ENCODE measurements at regions not wholly inside any gene's neighbourhood (a gene's known extent, or its start where the extent isn't known, plus 50 kb on each side); places are given as distances from the start of the nearest gene placed in this dataset.

DNA sequence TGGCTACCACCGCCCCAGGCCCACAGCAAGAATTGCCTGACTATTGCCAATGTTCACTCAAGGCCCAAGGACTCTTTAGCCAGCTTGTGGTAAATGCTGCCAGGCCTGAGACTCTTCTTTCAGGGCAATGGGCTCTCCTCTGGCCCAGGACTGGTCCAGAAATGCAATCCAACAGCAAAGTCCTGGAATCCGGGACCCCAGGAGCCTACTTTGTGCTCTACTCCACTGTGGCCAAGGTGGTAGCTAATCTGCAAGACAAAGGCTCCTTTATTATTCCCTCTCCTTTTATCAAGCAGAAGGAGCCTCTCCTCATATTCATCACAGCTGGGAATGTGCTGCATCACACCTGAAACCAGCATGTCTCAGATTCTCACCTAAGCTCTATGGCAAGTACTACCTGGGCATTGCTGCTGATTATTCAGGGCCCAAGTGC, 107.6 kb upstream of the PRSS58 start:
- no peak for DNase-seq (ENCODE audit: low spot score)

DNA sequence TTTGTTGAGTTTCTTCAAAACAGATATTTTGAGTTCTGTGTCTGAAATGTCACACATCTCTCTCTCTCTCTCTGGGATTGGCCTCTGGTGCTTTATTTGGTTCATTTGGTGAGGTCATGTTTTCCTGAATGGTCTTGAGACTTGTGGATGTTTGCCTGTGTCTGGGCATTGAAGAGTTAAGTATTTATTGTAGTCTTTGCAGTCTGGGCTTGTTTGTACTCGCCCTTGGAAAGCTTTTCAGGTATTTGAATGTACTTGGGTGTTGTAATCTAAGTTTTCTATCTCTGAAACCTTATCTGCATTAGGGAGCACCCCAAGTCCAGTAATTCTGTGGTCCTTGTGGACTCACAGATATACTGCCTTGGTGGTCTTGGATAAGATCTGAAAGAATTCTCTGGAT, 106.7 kb upstream of the PRSS58 start:
- no peak for DNase-seq (ENCODE audit: low spot score)

DNA sequence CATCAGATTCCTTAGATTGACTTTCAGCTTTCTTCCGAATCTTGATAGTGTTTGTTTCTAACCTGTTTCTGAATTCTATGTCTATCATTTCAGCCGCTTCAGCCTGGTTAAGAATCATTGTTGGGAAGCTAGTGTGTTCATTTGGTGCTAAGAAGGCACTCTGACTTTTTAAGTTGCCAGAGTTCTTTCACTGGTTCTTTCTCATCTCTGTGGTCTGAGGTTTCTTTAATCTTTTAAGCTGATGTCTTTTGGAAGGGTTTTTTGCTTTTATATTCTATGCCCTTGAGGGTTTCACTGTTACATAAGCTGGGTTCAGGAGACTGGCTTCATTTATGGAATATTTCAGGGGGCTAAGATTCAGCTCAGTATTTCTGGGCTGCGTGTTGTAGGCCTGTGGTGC, 104.5 kb upstream of the PRSS58 start:
- no peak for DNase-seq (ENCODE audit: low spot score)

DNA sequence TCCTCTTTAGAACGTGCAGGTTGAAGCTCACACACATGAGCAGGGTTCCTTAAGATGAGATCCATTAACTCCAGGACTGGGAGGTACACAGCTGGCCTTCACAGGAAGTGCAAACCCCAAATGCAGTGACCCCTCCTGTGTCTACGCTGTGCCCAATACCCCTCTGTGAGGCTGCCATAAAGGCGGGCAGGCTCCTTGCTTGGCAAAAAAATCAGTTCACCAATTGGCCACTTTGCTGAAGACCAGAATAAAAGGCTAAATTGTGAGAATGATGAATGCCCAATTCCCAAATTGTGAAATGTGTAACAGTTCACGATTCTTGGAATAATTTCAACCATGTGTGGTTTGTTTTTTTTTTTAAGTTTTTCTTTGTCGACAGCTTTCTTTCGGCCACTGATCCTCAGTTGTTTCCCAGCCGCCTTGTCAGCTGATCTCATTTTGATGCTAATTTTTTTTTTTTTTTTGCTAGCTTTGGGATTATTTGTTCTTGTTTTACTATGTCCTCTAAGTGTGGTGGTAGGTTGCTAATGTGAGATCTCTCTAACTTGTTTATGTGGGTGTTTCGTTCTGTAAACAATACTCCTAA, 101.9 kb upstream of the PRSS58 start:
- no peak for DNase-seq (ENCODE audit: low spot score)

DNA sequence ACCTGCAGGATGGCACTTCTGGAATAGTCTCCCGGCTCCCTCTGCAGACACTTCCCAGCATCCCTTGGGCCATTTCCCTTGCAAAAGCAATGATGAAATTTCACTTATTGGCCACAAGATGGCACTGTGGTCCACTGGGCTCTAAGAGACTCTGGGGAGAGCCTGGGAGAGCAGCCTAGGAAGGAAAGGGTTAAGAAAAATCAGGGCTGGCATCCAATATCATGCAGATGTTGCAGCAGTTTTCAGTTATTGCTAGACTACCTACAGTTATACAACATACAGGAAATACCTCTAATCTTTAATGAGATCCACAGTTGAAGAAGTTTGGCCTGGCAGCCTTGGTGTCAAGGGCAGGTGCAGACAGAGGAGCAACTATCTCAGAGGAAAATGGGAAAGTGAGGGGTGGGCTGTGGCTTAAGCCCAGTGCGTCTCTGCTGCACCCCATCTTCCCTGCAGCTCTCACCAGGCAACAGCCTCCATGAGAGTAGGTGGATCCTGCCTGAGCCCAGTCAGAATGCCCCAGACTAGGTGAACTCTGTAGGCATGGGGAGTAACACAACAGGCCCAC, 100.2 kb upstream of the PRSS58 start:
- DNase-seq (ENCODE audit: low spot score), result peak; percentile 39

DNA sequence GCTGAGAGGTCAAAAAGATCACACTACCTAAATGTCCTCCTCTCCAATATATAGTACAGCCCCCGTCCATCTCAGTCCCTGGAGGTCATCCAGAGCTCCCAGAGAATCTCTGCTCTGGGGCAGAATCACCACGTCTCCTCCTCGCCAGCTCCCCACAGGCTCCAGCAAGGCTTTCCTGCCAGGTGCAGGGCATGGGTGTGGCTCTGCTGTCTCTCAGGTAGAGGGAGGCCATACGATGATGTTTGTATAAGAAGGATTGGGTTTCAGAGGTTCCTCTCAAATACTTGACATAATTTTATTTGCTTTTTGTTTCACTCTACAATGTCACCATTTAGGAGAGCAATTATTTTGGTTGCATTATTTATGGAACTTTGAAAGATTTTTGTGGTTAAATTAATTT, 98.3 kb upstream of the PRSS58 start:
- DNase-seq (ENCODE audit: low spot score), result no peak

DNA sequence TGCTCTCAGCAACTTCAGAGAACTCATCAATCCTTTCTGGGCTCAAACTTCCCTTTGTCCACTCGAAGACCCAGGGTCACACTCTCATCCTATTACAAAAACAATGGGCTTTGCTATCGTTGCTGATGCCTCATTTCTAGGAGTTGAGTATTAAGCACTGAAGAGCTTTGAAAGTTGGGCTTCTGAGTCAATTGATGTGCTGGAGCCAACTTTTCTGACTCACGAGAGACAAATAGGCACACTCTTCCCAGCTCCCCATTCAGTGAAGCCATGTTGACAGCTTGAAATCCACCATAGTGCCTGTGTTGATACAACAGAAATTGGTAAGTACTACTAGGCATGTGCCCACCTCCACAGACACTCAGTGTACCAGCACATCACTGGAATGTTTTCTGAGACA, 97.5 kb upstream of the PRSS58 start:
- DNase-seq (ENCODE audit: low spot score), result no peak

DNA sequence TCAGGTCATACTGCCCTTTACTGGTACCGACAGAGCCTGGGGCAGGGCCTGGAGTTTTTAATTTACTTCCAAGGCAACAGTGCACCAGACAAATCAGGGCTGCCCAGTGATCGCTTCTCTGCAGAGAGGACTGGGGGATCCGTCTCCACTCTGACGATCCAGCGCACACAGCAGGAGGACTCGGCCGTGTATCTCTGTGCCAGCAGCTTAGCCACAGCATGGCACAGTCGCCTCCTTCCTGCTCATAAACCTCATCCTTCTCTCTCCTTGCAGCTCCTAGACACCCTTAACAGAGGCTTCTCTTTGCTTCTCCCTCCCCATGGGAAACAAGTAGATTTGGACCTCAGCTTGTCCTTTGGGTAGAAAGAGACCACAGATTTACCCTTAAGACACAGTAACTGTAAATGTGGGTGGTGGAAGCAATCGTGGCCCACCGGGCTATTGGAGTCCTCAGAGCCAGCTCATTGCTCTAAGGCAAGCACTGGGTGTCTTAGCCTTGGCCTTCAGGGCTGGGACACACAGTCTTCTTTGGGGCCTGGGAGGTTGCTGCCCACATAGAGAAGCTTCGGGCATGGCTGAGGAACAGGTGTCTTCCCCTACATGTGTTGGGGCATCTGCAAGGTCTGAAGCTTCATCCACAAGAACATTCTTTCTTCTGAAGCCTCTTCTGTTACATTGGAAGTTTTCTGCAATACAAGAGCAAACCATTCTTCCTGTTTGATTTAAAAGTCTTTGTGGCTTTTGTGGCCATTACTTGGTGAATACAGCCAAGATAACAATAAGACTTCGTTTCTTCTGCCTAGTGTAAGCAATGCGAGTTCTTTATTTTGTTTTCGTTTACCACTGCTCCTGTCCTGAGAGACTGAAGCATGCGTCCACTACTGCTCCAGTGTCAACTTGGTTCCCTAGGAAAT, 95.5 kb upstream of the PRSS58 start:
- no peak for DNase-seq (ENCODE audit: low spot score)

DNA sequence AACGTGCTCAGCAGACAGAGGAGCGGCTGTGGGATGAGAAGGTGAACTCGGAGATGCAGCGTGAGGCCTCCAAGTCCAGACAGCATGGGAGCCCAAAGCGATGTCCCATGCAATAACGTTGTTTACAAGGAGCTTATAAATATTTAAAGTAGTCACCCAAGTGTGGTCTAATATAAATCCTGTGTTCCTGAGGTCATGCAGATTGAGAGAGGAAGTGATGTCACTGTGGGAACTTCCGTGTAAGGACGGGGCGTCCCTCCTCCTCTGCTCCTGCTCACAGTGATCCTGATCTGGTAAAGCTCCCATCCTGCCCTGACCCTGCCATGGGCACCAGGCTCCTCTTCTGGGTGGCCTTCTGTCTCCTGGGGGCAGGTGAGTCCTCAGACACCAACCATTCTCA, 94.7 kb upstream of the PRSS58 start:
- DNase-seq (ENCODE audit: low spot score), result no peak

DNA sequence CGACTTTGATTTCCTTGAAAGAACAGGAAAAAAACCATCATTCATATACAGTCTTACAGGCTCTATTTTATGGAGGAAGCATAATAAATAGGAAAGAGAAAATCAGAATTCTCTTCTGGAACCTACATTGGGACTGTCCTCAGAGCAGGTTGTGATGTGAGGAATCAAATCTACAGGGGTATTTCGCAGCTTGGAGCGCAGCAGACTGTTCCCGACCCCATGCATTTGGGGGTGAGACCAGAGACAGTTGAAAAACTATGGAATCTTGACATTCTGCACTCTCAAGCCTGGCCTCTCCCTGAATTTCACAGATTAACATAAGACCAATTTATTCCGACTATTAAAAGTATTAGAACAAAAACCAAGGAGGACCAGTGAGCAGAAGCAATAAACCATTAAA, 93.3 kb upstream of the PRSS58 start:
- no peak for DNase-seq (ENCODE audit: low spot score)

DNA sequence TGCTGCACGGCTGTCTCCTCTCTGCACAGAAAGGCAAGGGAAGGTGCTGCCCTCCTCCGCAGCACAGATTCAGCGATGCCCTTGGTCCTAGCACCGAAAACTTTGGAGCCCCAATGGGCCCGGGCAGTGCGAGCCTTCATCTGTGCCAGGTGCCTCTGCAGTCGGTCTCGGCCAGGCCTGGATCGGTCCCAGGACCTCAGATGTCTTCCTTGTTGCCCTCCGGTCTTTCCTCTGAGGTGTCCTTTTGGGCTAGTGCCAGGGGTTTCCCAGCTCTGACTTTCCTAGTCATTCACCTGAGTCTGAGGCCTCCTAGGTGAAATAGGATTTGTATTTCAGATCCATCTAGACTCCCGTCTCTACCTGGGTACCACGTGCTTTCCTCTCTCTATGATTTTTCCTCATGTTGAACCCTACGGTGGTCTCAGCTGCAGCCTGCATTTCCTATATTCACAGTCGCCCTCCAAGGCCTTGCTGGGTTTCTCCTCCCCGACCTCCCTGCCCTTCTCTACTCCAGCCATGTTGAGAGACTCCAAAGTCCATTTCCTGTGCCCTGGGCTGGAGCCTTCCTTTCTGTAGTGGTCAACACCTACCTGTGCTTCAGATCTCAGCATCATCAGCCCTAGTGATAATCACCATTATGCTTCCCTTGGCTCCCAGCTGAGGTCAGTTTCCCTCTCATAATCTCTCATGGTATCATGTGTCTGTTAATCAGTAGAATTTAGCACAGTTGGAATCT, 92.0 kb upstream of the PRSS58 start:
- no peak for DNase-seq (ENCODE audit: low spot score)

DNA sequence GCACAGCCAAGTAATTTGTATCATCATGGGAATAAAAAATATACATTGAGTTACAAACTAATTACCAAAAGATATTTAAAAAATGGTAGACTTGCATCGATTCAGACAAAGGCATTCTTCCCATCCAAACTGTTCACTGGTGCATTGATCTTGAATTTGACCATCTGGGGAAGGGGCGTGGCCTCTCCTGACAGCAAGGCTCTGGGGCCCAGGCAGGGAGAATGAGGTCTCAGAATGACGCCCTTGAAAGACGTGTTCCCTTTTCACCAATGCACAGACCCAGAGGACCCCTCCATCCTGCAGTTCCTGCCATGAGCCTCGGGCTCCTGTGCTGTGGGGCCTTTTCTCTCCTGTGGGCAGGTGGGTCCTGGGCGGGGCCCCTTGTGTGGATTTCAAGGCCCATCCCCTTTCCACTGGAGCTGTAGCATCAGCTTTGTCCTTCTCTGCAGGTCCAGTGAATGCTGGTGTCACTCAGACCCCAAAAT, 91.1 kb upstream of the PRSS58 start:
- no peak for DNase-seq (ENCODE audit: low spot score)

DNA sequence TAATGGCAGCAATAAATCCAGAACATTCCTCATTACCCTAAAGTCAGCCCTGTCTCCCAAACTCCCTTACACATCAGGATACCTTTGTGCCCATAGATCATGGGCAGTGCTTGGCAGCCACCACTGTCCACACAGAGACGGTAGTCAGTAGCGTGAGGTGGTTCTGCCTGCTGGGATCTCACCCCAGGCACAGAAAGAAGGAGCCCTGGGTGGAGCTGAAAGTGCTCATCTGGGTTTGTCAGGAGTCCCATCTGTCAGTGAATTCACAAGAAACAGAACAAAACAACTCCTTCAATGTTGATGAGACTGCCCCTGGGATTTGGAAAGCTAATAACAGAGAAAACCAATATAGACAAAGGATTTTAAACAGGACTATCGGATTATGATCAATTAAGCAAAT, 90.2 kb upstream of the PRSS58 start:
- DNase-seq (ENCODE audit: low spot score), result no peak

DNA sequence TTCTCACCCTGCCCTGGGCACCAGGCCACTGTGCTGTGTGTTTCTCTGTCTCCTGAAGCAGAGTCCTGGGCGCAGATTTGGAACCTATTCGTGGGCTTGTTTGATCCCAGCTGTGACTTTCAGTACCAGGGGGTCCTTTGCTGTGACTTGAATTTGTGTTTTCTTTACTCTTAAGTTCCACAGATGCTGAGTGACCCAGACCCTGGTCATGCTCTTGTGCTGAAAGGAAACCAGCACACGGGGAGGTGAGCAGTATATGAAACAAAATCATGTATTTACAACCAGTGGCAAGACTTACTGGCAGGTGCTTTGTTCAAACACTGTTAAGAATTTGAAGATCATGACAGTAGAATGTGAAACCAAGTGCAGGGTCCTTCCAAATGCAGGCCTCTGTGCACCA, 89.2 kb upstream of the PRSS58 start:
- DNase-seq (ENCODE audit: low spot score), result no peak

DNA sequence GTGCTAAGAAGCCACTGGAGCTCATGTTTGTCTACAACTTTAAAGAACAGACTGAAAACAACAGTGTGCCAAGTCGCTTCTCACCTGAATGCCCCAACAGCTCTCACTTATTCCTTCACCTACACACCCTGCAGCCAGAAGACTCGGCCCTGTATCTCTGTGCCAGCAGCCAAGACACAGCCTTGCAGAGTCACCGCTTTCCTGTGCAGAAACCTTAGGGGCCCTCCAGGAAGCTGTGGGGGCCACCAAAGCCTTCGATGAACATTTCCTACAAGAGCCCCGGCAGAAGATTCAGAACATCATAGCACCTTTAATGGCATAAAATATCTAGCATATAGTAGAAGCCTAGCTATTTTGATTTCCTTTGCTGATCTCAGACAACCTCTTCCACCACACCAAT, 88.0 kb upstream of the PRSS58 start:
- peak; percentile 41 for DNase-seq (ENCODE audit: low spot score)

DNA sequence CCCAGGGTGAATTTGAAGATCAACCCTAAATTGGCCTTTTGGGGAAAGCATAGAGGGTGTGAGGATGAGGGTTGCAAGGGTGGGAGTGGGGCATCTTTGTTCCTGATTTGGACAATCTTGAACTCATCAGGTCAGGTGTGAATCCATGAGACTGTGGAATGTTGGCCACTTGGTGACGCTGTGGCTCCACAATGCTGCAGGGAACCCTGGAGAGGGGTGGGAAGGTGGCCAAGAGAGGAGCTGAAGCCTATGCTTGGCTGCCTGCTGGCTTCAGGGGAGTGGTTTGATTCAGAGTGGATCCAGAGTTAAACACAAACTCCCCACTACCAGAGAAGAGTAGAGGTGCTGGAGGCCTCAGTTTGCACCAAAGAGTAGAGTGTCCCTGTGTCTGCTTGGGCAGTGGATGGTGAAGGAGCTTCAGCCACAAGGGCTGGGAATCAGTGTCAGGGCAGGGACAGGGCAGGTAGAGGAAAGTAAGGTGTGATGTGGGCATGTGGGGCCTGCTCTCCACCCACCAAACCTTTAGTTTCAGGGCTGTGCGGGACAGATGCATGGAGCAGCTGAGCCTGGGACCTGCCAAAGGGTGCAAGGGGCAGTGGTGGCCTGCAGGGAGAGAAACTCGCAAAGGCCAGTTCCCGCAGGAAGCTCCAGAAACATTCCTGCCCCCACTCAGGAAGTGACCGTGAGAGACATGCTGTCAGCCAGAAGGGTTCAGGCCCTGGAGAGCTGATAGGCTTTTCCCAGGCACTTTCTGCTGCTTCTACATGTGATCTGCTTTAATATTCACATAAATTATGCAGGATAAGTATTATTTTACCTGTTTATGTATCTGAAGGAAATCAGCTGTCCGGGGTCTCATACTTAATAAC, 81.0 kb upstream of the PRSS58 start:
- no peak for DNase-seq (ENCODE audit: low spot score)

DNA sequence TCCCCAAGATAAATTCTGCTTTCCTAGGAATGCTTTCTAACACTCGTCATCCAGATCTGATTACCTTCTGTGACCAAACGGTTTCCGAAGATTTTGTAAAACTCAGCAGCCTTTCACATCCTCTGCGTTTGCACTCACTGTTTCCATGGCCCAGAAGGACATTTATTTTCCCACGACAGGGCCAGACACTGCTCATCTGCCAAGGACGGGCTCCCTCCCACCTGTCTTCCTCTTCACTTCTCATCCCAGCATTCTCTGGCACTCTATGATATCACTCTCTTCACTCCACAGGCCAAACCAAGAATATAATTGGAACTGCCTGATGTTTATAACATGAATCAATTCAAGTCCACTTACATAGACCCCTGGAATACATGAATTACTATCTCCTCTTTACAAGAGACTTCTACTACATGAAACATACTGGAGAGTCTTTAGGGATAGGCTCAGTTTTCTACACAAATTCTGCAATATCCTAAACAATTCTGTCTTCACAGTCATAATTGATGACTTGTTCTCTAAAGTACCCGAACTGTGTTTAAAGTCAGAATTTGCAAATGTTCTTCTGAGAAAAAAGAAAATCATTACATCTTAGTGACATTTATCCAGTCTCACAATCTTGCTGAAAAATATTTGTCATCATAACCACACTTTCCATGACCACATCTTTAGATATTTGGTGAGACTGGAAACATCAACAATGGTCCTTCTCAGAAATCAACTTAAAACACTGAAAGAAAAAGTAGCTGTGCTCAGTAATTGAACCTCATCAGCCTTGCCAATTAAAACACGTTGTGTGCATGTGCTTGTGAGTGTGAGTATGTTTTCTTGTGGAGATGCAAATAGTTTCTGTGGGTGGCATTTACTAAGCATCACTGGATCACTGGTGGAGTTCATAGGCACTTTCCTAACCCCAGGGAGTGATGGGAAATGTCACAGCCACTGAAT, 79.5 kb upstream of the PRSS58 start:
- DNase-seq (ENCODE audit: low spot score), result no peak

DNA sequence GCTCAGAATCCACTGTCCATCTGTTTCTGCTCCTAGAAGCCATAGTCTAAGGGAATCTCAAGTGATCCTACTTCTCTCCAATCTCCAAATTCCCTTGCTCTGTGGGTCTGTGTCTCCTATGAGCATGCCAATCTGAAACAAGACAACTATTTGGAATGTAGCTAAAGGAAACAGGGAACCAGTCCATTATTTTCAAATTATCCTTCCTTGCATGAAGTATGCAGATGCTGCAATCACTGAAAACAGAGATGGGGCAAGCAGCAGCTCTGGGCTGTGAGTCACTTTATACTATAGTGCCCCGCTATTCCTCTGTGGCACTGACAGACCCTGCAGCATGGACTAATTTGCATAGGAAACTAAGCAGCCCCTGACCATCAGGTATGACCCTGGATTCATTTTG, 76.9 kb upstream of the PRSS58 start:
- DNase-seq (ENCODE audit: low spot score), result no peak

DNA sequence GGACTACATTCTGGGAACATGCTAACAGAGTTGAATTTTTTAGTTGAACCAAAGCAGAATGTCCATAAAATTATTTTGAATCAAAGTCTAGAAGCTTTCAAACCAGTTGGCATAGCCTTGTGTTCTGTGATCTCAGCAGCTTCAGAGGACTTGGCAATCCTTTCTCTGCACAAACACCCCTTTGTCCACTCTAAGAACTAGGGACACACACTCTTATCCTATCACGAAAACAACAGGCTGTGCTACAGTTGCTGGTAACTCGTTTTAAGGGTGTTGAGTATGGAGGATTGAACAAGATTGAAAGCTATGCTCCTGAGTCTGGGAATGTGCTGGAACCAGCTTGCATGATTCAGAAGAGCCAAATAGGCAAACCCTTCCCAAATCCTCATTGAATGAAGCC, 76.4 kb upstream of the PRSS58 start:
- no peak for DNase-seq (ENCODE audit: low spot score)

DNA sequence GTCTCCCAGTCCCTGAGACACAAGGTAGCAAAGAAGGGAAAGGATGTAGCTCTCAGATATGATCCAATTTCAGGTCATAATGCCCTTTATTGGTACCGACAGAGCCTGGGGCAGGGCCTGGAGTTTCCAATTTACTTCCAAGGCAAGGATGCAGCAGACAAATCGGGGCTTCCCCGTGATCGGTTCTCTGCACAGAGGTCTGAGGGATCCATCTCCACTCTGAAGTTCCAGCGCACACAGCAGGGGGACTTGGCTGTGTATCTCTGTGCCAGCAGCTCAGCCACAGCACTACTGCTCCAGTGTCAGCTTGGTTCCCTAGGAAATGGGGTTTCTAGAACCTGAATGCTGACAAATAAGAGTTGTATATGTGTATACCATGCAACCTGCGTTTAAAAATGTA, 74.6 kb upstream of the PRSS58 start:
- no peak for DNase-seq (ENCODE audit: low spot score)

Measured in CD4-positive, alpha-beta T cell treated with Interleukin-15 for 4 hours (primary cell).